Adrenal gland (tissue), 9 donors: ENCODE measurements at regions not wholly inside any gene's neighbourhood (a gene's known extent, or its start where the extent isn't known, plus 50 kb on each side); places are given as distances from the start of the nearest gene placed in this dataset.

Experiments used
- DNase-seq, 7 donors: peaks; one replicate each; pipeline ENCODE4 v3.0.0-alpha.2; 2019 to 2020
- H3K27ac ChIP-seq, 5 donors: fragments of 200-600 bp; sonication (generic) in 4 of 5; 1 replicate in 3 of 5; 2 replicates in 2 of 5; pipeline versions ENCODE4 v1.5.1 to v1.8.0; 2016 to 2020; ENCODE audit warnings: mild to moderate bottlenecking in 1 of 5
- H3K27me3 ChIP-seq: fragments of 200-600 bp; 2 replicates; pipeline ENCODE4 v1.8.0; 2021
- H3K36me3 ChIP-seq, 2 donors: fragments of 200-600 bp; replicated peaks in 1 of 2; 1 replicate in 1 of 2; 2 replicates in 1 of 2; pipeline versions ENCODE4 v1.5.1 to v1.8.0; 2018 to 2022
- H3K4me1 ChIP-seq, 2 donors: fragments of 200-600 bp; replicated peaks in 1 of 2; 1 replicate in 1 of 2; 2 replicates in 1 of 2; pipeline versions ENCODE4 v1.5.1 to v1.8.0; 2018 to 2021
- H3K4me3 ChIP-seq, 4 donors: fragments of 200-600 bp; sonication (generic) in 3 of 4; one replicate each; pipeline ENCODE4 v1.5.1; 2016 to 2018
- H3K9me3 ChIP-seq, 3 donors: fragments of 200-600 bp; sonication (generic) in 1 of 3; replicated peaks in 1 of 3; 1 replicate in 2 of 3; 2 replicates in 1 of 3; pipeline versions ENCODE4 v1.5.1 to v1.8.0; 2016 to 2021
- POLR2A ChIP-seq, 2 donors: fragments of 450-650 bp; IDR thresholded peaks; one replicate each; pipeline ENCODE4 v1.6.1; 2017; ENCODE audit warnings: antibody characterized with exemption in 2 of 2, mild to moderate bottlenecking in 2 of 2, moderate library complexity in 1 of 2
- WGBS, 4 donors: extraction: QIAGEN DNeasy Blood & Tissue Kit in 2 of 4; methylation state at CpG; one replicate each; pipeline versions ENCODE4 v1.1.5 to v1.1.7; 2013 to 2017; 5-methylcytosine and 5-hydroxymethylcytosine counted together
- intact Hi-C, 2 donors: fragments of 100-400 bp; cut with DNase I; formaldehyde crosslinking; loops; one replicate each; pipeline versions ENCODE4 v1.14.1 to v1.15.0; 2022 to 2023
- TF ChIP-seq, protein P1 (sequence below), 6 experiments: fragments of 450-650 bp in 4 of 6; fragments of 200-600 bp in 2 of 6; sonication (generic) in 1 of 6; IDR thresholded peaks; 1 replicate in 5 of 6; 2 replicates in 1 of 6; pipeline versions ENCODE4 v1.5.1 to v1.8.0; 2016 to 2021; ENCODE audit warnings: antibody characterized with exemption in 6 of 6, mild to moderate bottlenecking in 2 of 6, moderate library complexity in 1 of 6
- donor health status: healthy with polysubstance abuse.
- donor health status: Bipolar disorder and iron deficiency.
- donor health status: DM: yes; HTN: yes; CAD: no.
- donor health status: DM: no; HTN: no; CAD: no.
- donor health status: DM: no; HTN: no; CAD: no.

DNA sequence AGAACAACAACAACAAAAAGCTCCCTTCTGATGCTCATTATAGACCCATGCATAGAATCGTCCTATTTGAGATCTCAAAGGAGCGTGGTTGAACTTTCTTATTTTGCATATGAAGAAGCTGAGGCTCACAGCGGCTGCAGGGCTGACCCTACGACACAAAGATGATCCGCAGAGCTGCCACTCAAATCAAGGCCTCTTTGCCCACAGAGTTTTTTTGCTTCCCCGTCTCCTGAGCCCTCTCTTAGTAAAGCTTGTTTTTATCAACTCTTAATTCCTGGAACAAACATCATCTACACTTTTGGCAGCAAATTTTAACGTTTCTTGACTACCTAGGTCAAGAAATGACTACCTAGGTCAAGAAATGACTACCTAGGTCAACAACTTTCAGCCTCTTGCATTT lies 73.7 kb downstream of the C16orf95 start:
- intact Hi-C loops: no loop called here
- 69 to 79% (median 71%) methylated on average over 7 of the region's 7 CpGs for WGBS, 4 donors
- DNase-seq: no peak
- H3K4me3 ChIP-seq: no peak overlapping the region
- H3K4me1 ChIP-seq: no peaks in the 10 kb centered on the region
- no peaks in the 10 kb centered on the region for H3K36me3 ChIP-seq
- H3K27me3 ChIP-seq: no peaks in the 10 kb centered on the region
- TF ChIP-seq POLR2A (IDR thresholded peaks at IDR 0.05): no peak
- TF ChIP-seq, protein P1, sequence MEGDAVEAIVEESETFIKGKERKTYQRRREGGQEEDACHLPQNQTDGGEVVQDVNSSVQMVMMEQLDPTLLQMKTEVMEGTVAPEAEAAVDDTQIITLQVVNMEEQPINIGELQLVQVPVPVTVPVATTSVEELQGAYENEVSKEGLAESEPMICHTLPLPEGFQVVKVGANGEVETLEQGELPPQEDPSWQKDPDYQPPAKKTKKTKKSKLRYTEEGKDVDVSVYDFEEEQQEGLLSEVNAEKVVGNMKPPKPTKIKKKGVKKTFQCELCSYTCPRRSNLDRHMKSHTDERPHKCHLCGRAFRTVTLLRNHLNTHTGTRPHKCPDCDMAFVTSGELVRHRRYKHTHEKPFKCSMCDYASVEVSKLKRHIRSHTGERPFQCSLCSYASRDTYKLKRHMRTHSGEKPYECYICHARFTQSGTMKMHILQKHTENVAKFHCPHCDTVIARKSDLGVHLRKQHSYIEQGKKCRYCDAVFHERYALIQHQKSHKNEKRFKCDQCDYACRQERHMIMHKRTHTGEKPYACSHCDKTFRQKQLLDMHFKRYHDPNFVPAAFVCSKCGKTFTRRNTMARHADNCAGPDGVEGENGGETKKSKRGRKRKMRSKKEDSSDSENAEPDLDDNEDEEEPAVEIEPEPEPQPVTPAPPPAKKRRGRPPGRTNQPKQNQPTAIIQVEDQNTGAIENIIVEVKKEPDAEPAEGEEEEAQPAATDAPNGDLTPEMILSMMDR (IDR thresholded peaks at IDR 0.05): no peak
- no peaks in the 10 kb centered on the region for H3K9me3 ChIP-seq
- H3K27ac ChIP-seq: no peak overlapping the region

DNA sequence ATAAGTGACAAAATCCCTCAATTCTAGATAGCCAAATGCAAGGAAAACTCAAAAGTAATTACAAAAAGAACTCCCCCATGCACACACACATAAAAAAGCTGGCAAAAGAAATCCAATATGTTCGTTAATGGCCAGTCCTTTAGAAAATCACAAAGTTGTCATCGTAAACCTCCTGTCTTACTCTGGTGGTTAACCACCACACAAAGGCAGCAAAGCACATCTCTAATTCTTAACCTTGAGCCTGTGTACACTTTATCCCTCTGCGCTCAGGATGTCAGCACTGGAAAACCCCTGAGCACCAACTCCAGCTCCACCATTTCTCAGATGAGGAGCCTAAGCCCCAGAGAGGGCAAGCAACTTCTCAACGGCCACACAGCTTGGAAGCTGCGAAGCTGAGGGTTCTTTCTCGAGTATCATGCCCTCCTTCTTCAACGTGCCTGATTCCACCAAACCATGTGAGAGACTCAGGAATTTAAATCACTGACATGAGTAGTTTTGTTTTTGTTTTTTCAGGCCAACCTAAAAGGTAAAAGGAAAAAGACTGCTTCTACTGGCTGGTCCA lies 72.5 kb downstream of the C16orf95 start:
- WGBS, 4 donors: 64 to 73% (median 69%) methylated on average over 7 of the region's 7 CpGs
- Histone ChIP-seq H3K27ac (no peak overlapping the region), H3K4me1 (no peaks in the 10 kb centered on the region), H3K4me3 (no peak overlapping the region), H3K9me3 (no peaks in the 10 kb centered on the region), H3K27me3 (no peaks in the 10 kb centered on the region), H3K36me3 (no peaks in the 10 kb centered on the region)
- DNase-seq: no peak
- TF ChIP-seq, protein P1 (IDR thresholded peaks at IDR 0.05): no peak
- no peak for TF ChIP-seq POLR2A (IDR thresholded peaks at IDR 0.05)
- intact Hi-C loops: no loop called here

DNA sequence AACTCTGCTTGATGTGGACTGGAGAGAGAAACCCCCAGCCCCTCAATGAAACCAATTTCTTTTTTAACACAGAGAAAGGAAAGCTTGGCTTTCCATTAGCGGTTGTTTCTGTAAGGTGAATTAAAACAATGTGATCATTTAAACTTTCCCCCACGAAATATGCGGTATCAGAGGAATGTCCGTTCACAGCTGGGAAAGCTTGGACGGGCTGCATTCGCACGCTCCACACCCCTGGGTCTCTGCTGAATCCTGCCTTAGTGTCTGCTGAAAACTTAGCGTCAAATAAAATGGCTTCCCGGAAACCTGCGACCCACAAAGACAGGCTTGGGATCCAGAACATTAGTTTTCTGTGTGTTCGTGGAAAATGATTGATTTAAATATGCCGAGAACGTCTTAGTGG lies 71.7 kb downstream of the C16orf95 start:
- Histone ChIP-seq H3K4me1 (no peaks in the 10 kb centered on the region), H3K4me3 (no peak overlapping the region), H3K27ac (no peak overlapping the region), H3K36me3 (no peaks in the 10 kb centered on the region), H3K27me3 (no peaks in the 10 kb centered on the region), H3K9me3 (no peaks in the 10 kb centered on the region)
- TF ChIP-seq POLR2A (IDR thresholded peaks at IDR 0.05): no peak
- TF ChIP-seq, protein P1 (IDR thresholded peaks at IDR 0.05): no peak
- no peak for DNase-seq
- intact Hi-C loops: no loop called here
- 83 to 85% (median 83%) methylated on average over 13 of the region's 13 CpGs for WGBS, 4 donors

DNA sequence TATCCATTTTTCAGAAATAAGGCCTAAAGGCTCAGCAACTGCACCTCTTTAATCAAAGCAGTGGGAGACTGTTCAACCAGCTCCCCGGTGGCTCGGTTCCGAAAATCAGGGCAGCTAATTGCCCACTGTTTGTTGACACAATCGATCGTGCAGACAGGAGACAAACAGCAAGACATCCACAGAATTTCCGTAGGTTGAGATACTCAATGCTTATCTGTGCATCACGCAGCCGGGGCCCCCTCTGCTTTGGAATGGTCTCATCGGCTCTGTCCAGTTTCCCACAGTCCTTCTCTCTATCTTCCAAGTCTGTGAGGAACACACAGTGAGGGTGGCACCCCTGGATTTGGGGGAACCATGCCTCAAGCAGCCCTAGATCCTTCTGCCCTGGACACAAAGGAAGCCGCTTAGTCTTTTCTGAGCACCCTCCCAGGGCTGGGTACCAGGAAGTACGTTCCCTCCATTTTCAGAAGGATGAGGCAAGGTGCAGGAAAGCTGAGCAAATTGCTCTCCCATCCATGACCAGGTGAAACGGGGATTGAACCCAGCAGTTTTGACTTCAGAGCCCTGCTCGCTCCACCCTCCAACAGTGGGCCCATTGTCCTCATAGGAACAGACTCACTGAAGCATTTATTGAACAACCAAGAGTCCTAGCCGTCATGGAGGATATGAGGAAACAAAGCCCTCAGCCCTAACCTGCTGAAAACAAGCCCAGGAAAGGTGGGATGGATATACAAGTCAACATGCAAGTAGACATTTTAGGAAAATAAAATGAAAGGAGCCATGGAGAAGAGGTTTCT lies 70.7 kb downstream of the C16orf95 start:
- no peak for DNase-seq
- H3K36me3 ChIP-seq: no peaks in the 10 kb centered on the region
- no peaks in the 10 kb centered on the region for H3K27me3 ChIP-seq
- H3K4me1 ChIP-seq: no peaks in the 10 kb centered on the region
- H3K27ac ChIP-seq: no peak overlapping the region
- H3K9me3 ChIP-seq: no peaks in the 10 kb centered on the region
- 76 to 86% (median 83%) methylated on average over 11 to 14 of the region's 14 CpGs for WGBS, 4 donors
- H3K4me3 ChIP-seq: no peak overlapping the region
- intact Hi-C loops: no loop called here
- TF ChIP-seq, protein P1 (IDR thresholded peaks at IDR 0.05): no peak
- TF ChIP-seq POLR2A (IDR thresholded peaks at IDR 0.05): no peak
